ENCODE measurements at regions not wholly inside any gene's neighbourhood (a gene's known extent, or its start where the extent isn't known, plus 50 kb on each side); places are given as distances from the start of the nearest gene placed in this dataset.

DNA sequence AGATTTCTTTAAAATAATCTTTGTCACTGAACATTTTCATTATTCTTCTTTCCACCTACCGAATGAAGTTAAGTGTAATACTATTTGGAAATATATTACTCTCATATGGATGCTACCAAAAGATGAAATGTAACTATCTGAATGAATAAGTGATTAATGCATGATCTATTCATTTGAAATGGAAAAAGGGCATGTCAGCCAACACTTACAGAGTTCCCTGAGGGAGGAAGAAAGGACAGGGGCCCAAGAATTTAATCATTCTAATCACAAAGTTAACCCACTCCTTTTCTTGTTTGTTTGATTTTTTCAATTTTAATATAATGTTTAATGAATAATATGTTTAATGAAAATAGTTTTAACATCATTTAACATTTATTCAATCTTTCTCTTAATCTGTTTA is 129.4 kb downstream of the ZC3H11B start:
- Mint-ChIP-seq H3K4me3 (no peak overlapping the region), H3K9me3 (no peaks in the 10 kb centered on the region), H3K27me3 (ENCODE audit: low read depth) (no peaks in the 10 kb centered on the region), H3K36me3 (ENCODE audit: low read depth) (no peaks in the 10 kb centered on the region), H3K27ac (no peak overlapping the region), H3K4me1 (no peaks in the 10 kb centered on the region)
- TF ChIP-seq, protein P1, sequence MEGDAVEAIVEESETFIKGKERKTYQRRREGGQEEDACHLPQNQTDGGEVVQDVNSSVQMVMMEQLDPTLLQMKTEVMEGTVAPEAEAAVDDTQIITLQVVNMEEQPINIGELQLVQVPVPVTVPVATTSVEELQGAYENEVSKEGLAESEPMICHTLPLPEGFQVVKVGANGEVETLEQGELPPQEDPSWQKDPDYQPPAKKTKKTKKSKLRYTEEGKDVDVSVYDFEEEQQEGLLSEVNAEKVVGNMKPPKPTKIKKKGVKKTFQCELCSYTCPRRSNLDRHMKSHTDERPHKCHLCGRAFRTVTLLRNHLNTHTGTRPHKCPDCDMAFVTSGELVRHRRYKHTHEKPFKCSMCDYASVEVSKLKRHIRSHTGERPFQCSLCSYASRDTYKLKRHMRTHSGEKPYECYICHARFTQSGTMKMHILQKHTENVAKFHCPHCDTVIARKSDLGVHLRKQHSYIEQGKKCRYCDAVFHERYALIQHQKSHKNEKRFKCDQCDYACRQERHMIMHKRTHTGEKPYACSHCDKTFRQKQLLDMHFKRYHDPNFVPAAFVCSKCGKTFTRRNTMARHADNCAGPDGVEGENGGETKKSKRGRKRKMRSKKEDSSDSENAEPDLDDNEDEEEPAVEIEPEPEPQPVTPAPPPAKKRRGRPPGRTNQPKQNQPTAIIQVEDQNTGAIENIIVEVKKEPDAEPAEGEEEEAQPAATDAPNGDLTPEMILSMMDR (IDR thresholded peaks at IDR 0.05; ENCODE audit: unreplicated experiment in 3 of 3), result no peak

DNA sequence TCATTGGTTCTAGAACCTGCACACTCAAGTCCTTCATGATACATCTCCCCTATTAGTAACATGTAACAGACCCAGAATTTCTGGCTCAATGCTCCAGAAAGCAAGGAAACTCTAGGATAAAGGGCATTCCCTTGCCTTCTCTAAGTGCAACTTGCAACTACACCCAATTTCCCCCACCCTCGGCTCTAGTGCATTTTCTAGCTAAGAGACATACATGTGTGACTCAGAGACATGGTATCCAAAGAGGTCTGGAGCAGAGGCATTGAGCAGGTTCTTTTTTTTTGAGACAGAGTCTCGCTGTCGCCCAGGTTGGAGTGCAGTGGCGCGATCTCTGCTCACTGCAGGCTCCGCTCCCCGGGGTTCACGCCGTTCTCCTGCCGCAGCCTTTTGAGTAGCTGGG is 132.9 kb downstream of the ZC3H11B start:
- Mint-ChIP-seq H3K36me3 (ENCODE audit: low read depth) (no peaks in the 10 kb centered on the region), H3K4me3 (no peak overlapping the region), H3K27me3 (ENCODE audit: low read depth) (no peaks in the 10 kb centered on the region), H3K27ac (no peak overlapping the region), H3K9me3 (no peaks in the 10 kb centered on the region), H3K4me1 (no peaks in the 10 kb centered on the region)
- TF ChIP-seq, protein P1 (IDR thresholded peaks at IDR 0.05; ENCODE audit: unreplicated experiment in 3 of 3), result no peak

DNA sequence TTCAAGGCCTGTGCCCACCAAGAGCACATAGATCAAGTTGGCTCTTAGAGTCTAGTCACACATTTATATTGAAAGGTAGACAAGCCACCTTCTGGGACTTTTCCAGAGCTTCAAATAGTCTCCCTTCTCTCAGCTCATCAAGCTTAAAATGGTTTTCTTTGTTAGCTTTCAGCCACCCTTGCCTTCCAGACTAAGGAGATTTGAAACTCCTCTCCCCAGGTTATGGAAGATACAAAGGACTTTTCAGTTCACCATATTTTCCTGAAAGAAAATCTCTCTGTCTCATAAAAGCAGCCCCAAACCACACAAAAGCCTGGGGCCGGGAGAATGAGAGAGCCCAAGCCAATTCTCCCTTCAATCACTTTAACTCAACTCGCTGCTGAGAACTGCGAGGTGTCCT is 134.1 kb downstream of the ZC3H11B start:
- TF ChIP-seq, protein P1 (IDR thresholded peaks at IDR 0.05; ENCODE audit: unreplicated experiment in 3 of 3), result no peak
- Mint-ChIP-seq H3K9me3 (no peaks in the 10 kb centered on the region), H3K4me1 (no peaks in the 10 kb centered on the region), H3K27ac (no peak overlapping the region), H3K36me3 (ENCODE audit: low read depth) (no peaks in the 10 kb centered on the region), H3K4me3 (no peak overlapping the region), H3K27me3 (ENCODE audit: low read depth) (no peaks in the 10 kb centered on the region)

DNA sequence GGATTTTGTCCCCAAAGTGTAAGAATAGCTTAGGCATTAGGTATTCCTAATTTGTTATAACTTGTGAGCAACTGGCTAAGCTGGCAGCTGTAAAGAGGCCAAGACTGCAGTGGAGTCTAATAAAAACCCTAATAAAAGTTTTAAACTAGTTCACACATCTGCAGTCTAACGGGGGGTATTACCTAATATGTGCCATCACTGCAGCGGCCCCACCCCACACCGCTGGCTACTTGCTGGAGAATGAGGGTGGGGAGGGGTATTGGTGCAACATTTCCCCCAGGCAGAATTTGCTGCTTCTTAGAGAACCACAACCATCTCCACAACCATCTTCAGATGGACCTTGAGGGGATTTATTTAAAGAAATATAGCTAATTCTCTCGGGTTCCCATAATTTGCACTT is 135.0 kb downstream of the ZC3H11B start:
- Mint-ChIP-seq H3K27me3 (ENCODE audit: low read depth) (no peaks in the 10 kb centered on the region), H3K4me1 (no peaks in the 10 kb centered on the region), H3K9me3 (no peaks in the 10 kb centered on the region)

DNA sequence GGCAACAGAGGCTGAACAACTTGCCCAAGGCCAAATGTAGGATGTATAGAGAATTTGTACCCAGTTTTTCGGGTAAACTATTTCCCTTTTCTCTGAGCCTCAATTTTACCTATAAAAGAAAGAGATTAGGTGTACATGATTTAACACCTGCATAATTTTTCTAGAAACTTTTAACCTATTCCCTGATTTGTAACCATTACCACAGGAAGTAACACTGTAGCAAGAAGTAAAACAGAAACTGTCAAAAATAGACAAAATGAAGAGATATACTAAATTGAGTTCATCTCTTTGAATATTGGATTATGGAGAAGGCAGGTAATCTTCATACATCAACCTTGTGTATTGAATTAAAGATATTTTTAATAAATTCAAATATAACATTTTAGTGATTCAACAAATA is 136.2 kb downstream of the ZC3H11B start:
- TF ChIP-seq, protein P1 (IDR thresholded peaks at IDR 0.05; ENCODE audit: unreplicated experiment in 3 of 3), result no peak
- Mint-ChIP-seq H3K4me1 (no peaks in the 10 kb centered on the region), H3K27me3 (ENCODE audit: low read depth) (no peaks in the 10 kb centered on the region), H3K27ac (no peak overlapping the region), H3K4me3 (no peak overlapping the region), H3K36me3 (ENCODE audit: low read depth) (no peaks in the 10 kb centered on the region), H3K9me3 (no peaks in the 10 kb centered on the region)

More for the DNA sequence above, 135.0 kb downstream of the ZC3H11B start:
- H3K27ac Mint-ChIP-seq, result no peak overlapping the region
- H3K4me3 Mint-ChIP-seq, result no peak overlapping the region
- TF ChIP-seq, protein P1 (IDR thresholded peaks at IDR 0.05; ENCODE audit: unreplicated experiment in 3 of 3), result no peak
- H3K36me3 Mint-ChIP-seq (ENCODE audit: low read depth), result no peaks in the 10 kb centered on the region

DNA sequence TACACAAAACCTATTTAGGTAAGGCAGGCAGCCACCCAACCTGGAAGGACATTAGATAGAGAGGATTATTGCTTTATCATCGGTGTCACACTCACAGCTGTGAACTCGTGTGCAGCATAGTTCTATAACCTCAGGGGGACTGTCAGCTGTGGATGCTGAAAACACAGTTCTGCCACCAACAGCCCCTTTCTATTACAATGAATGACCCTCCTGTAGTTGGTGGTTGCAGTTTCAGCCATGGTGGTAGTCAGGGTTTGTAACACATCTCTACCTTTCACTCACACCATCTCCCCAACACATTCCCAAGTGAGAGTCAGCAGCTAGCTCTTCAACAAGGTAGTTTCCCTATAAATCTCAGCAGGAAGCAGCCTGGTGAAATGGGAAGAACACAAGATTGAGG is 136.8 kb downstream of the ZC3H11B start:
- no peaks in the 10 kb centered on the region for H3K27me3 Mint-ChIP-seq (ENCODE audit: low read depth)
- H3K27ac Mint-ChIP-seq, result no peak overlapping the region
- H3K36me3 Mint-ChIP-seq (ENCODE audit: low read depth), result no peaks in the 10 kb centered on the region
- H3K4me3 Mint-ChIP-seq, result no peak overlapping the region
- TF ChIP-seq, protein P1 (IDR thresholded peaks at IDR 0.05; ENCODE audit: unreplicated experiment in 3 of 3), result no peak
- H3K9me3 Mint-ChIP-seq, result no peaks in the 10 kb centered on the region
- no peaks in the 10 kb centered on the region for H3K4me1 Mint-ChIP-seq

All from nephron (organoid).